UCSD-AML1 (cell line): ENCODE measurements at regions not wholly inside any gene's neighbourhood (a gene's known extent, or its start where the extent isn't known, plus 50 kb on each side); places are given as distances from the start of the nearest gene placed in this dataset.
"Not testable (repeated sequence)": the region's sequence is repeated elsewhere in the genome, so short reads cannot be mapped to it uniquely, and the experiment has no call there.

Experiments
- DNase-seq: peaks from one replicate; lab custom pipeline; 2025; ENCODE audit not compliant: unreplicated experiment; lab: John Stamatoyannopoulos, UW

- not testable (repeated sequence) for DNase-seq
Measured at GRCh38 chr7:65146118-65146914, 139.8 kb upstream of the ERV3-1 start.

GRCh38 chr7:65145710-65146109 is 139.2 kb upstream of the ERV3-1 start:
- DNase-seq = not testable (repeated sequence)

- DNase-seq = not testable (repeated sequence)
Measured at GRCh38 chr7:65145008-65145407, 138.5 kb upstream of the ERV3-1 start.

GRCh38 chr7:65144557-65144956 is 138.1 kb upstream of the ERV3-1 start:
- DNase-seq = not testable (repeated sequence)

GRCh38 chr7:65144119-65144518 is 137.6 kb upstream of the ERV3-1 start:
- not testable (repeated sequence) for DNase-seq

- not testable (repeated sequence) for DNase-seq
Measured at GRCh38 chr7:65141894-65142293, 135.4 kb upstream of the ERV3-1 start.

- not testable (repeated sequence) for DNase-seq
Measured at GRCh38 chr7:65141405-65141778, 134.9 kb upstream of the ERV3-1 start.

- DNase-seq = not testable (repeated sequence)
Measured at GRCh38 chr7:65140543-65141404, 134.3 kb upstream of the ERV3-1 start.

- DNase-seq = not testable (repeated sequence)
Measured at GRCh38 chr7:65136850-65137249, 130.4 kb upstream of the ERV3-1 start.

GRCh38 chr7:65133087-65133486 is 126.6 kb upstream of the ERV3-1 start:
- DNase-seq = not testable (repeated sequence)

GRCh38 chr7:65132256-65132655 is 125.8 kb upstream of the ERV3-1 start:
- not testable (repeated sequence) for DNase-seq

GRCh38 chr7:65127364-65127763 is 120.9 kb upstream of the ERV3-1 start:
- not testable (repeated sequence) for DNase-seq

GRCh38 chr7:65124600-65124999 is 118.1 kb upstream of the ERV3-1 start:
- not testable (repeated sequence) for DNase-seq

GRCh38 chr7:65105650-65106203 is 99.2 kb upstream of the ERV3-1 start:
- DNase-seq = not testable (repeated sequence)

GRCh38 chr7:65100499-65100898 is 94.0 kb upstream of the ERV3-1 start:
- DNase-seq = not testable (repeated sequence)

- not testable (repeated sequence) for DNase-seq
Measured at GRCh38 chr7:65081669-65082055, 75.2 kb upstream of the ERV3-1 start.

- DNase-seq = peak; percentile 87
Measured at GRCh38 chr7:65080799-65081668, 74.5 kb upstream of the ERV3-1 start.

GRCh38 chr7:65074959-65075358 is 68.5 kb upstream of the ERV3-1 start:
- not testable (repeated sequence) for DNase-seq

- DNase-seq = not testable (repeated sequence)
Measured at GRCh38 chr7:65073160-65073559, 66.7 kb upstream of the ERV3-1 start.

GRCh38 chr7:65071854-65072431 is 65.5 kb upstream of the ERV3-1 start:
- not testable (repeated sequence) for DNase-seq
